NAMALWA (cell line): ENCODE measurements at regions not wholly inside any gene's neighbourhood (a gene's known extent, or its start where the extent isn't known, plus 50 kb on each side); places are given as distances from the start of the nearest gene placed in this dataset.

Experiments
- DNase-seq: peaks from one replicate; pipeline ENCODE4 v3.0.0-alpha.2; 2015; ENCODE audit warnings: low spot score

- no peak for DNase-seq
These were observed 133.3 kb downstream of the MGAT5B start for GRCh38 chr17:77001487-77001886.

- DNase-seq: no peak
These were observed 134.2 kb downstream of the MGAT5B start for GRCh38 chr17:77002103-77003045.

GRCh38 chr17:77003699-77004098 is 135.5 kb downstream of the MGAT5B start:
- DNase-seq: no peak

- no peak for DNase-seq
These were observed 133.7 kb upstream of the SEC14L1 start for GRCh38 chr17:77006971-77007649.

- no peak for DNase-seq
These were observed 130.9 kb upstream of the SEC14L1 start for GRCh38 chr17:77009877-77010276.

- no peak for DNase-seq
These were observed 130.1 kb upstream of the SEC14L1 start for GRCh38 chr17:77010667-77011066.

GRCh38 chr17:77011173-77012011 is 129.4 kb upstream of the SEC14L1 start:
- DNase-seq: peak; percentile 81

GRCh38 chr17:77018504-77018903 is 122.3 kb upstream of the SEC14L1 start:
- DNase-seq: no peak

GRCh38 chr17:77019893-77020379 is 120.8 kb upstream of the SEC14L1 start:
- DNase-seq: no peak

- no peak for DNase-seq
These were observed 119.8 kb upstream of the SEC14L1 start for GRCh38 chr17:77020973-77021372.

GRCh38 chr17:77022766-77023165 is 118.0 kb upstream of the SEC14L1 start:
- no peak for DNase-seq

GRCh38 chr17:77025781-77026180 is 115.0 kb upstream of the SEC14L1 start:
- no peak for DNase-seq

- no peak for DNase-seq
These were observed 113.4 kb upstream of the SEC14L1 start for GRCh38 chr17:77027271-77027889.

- no peak for DNase-seq
These were observed 111.9 kb upstream of the SEC14L1 start for GRCh38 chr17:77028900-77029299.

- DNase-seq: no peak
These were observed 107.8 kb upstream of the SEC14L1 start for GRCh38 chr17:77032929-77033328.

GRCh38 chr17:77033892-77034404 is 106.8 kb upstream of the SEC14L1 start:
- DNase-seq: no peak

- no peak for DNase-seq
These were observed 105.9 kb upstream of the SEC14L1 start for GRCh38 chr17:77034677-77035424.

- no peak for DNase-seq
These were observed 105.2 kb upstream of the SEC14L1 start for GRCh38 chr17:77035526-77035925.

GRCh38 chr17:77036136-77036840 is 104.5 kb upstream of the SEC14L1 start:
- no peak for DNase-seq

- peak; percentile 77 for DNase-seq
These were observed 103.9 kb upstream of the SEC14L1 start for GRCh38 chr17:77036841-77037381.
